Thyroid gland (tissue), 4 donors: ENCODE measurements at regions not wholly inside any gene's neighbourhood (a gene's known extent, or its start where the extent isn't known, plus 50 kb on each side); places are given as distances from the start of the nearest gene placed in this dataset.
"Not testable (repeated sequence)": the region's sequence is repeated elsewhere in the genome, so short reads cannot be mapped to it uniquely, and the experiment has no call there.

Experiments
- DNase-seq, 2 donors: peaks; one replicate each; pipeline ENCODE4 v3.0.0-alpha.2; 2019
- H3K27ac ChIP-seq, 3 donors: fragments of 200-600 bp; sonication (generic); 1 replicate in 2 of 3; 2 replicates in 1 of 3; pipeline ENCODE4 v1.5.1; 2016 to 2019; ENCODE audit warnings: mild to moderate bottlenecking in 1 of 3, moderate library complexity in 1 of 3
- H3K27me3 ChIP-seq: fragments of 200-600 bp; sonication (generic); one replicate; pipeline ENCODE4 v1.5.1; 2019
- H3K36me3 ChIP-seq, 2 donors: fragments of 200-600 bp; sonication (generic); one replicate each; pipeline ENCODE4 v1.5.1; 2016 to 2019
- H3K4me1 ChIP-seq, 2 donors: fragments of 200-600 bp; sonication (generic); one replicate each; pipeline ENCODE4 v1.5.1; 2017 to 2019
- H3K4me3 ChIP-seq, 3 donors: fragments of 200-600 bp; sonication (generic); replicated peaks in 1 of 3; 1 replicate in 2 of 3; 2 replicates in 1 of 3; pipeline ENCODE4 v1.5.1; 2016; ENCODE audit warnings: mild to moderate bottlenecking in 1 of 3
- H3K9me3 ChIP-seq: fragments of 200-600 bp; sonication (generic); one replicate; pipeline ENCODE4 v1.5.1; 2017
- CTCF ChIP-seq, 6 experiments: fragments of 200-600 bp in 3 of 6; fragments of 450-650 bp in 3 of 6; sonication (generic) in 3 of 6; IDR thresholded peaks; one replicate each; pipeline ENCODE4 v1.5.1; 2016 to 2019; ENCODE audit warnings: antibody characterized with exemption in 6 of 6, mild to moderate bottlenecking in 2 of 6, inconsistent platforms in 1 of 6, moderate library complexity in 1 of 6
- POLR2A ChIP-seq, 2 donors: fragments of 450-650 bp; IDR thresholded peaks; one replicate each; pipeline ENCODE4 v1.6.1; 2017; ENCODE audit warnings: antibody characterized with exemption in 2 of 2, mild to moderate bottlenecking in 2 of 2, moderate library complexity in 1 of 2
- WGBS, 2 donors: methylation state at CpG; one replicate each; pipeline ENCODE4 v1.1.5; 2017; 5-methylcytosine and 5-hydroxymethylcytosine counted together
- intact Hi-C: fragments of 100-400 bp; cut with DNase I; formaldehyde crosslinking; loops from one replicate; pipeline ENCODE4 v1.15.1; 2023

GRCh38 chr5:68682400-68683160 lies 411.2 kb upstream of the SLC30A5 start:
- TF ChIP-seq CTCF (IDR thresholded peaks at IDR 0.05) (no peak), POLR2A (IDR thresholded peaks at IDR 0.05) (no peak)
- no peaks in the 10 kb centered on the region for H3K36me3 ChIP-seq
- DNase-seq: peak; percentile 41 to 53

GRCh38 chr5:68683632-68684036 lies 410.2 kb upstream of the SLC30A5 start:
- TF ChIP-seq CTCF (IDR thresholded peaks at IDR 0.05) (no peak), POLR2A (IDR thresholded peaks at IDR 0.05) (no peak)
- 40 to 45% methylated on average over 5 of the region's 5 CpGs for WGBS, 2 donors
- intact Hi-C loops: no loop called here
- DNase-seq: peak; percentile 56 to 73
- Histone ChIP-seq H3K4me3 (no peak overlapping the region), H3K36me3 (no peaks in the 10 kb centered on the region), H3K9me3 (no peaks in the 10 kb centered on the region), H3K4me1 (peaks cover 25 to 38% of the 10 kb centered on the region in 2 donors), H3K27ac (peak overlapping the region in 2 of 3 donors; percentile 54 to 67), H3K27me3 (no peaks in the 10 kb centered on the region)

More at GRCh38 chr5:68682400-68683160, 411.2 kb upstream of the SLC30A5 start:
- WGBS, 2 donors: 32 to 45% methylated on average over 6 of the region's 6 CpGs
- no peaks in the 10 kb centered on the region for H3K27me3 ChIP-seq
- H3K4me1 ChIP-seq: peaks cover 25 to 38% of the 10 kb centered on the region in 2 donors
- peak overlapping the region; percentile 5 to 67 (median 39) for H3K27ac ChIP-seq
- intact Hi-C loops: no loop called here
- H3K4me3 ChIP-seq: no peak overlapping the region
- H3K9me3 ChIP-seq: no peaks in the 10 kb centered on the region

GRCh38 chr5:68685863-68686262 lies 408.0 kb upstream of the SLC30A5 start:
- H3K27ac ChIP-seq: no peak overlapping the region
- DNase-seq: no peak
- no peak for TF ChIP-seq CTCF (IDR thresholded peaks at IDR 0.05)
- TF ChIP-seq POLR2A (IDR thresholded peaks at IDR 0.05): no peak
- H3K27me3 ChIP-seq: no peaks in the 10 kb centered on the region
- peaks cover 23 to 26% of the 10 kb centered on the region in 2 donors for H3K4me1 ChIP-seq
- no peak overlapping the region for H3K4me3 ChIP-seq
- no peaks in the 10 kb centered on the region for H3K36me3 ChIP-seq
- WGBS, 2 donors: 44 to 58% methylated on average over 1 of the region's 1 CpG
- intact Hi-C loops: no loop called here
- H3K9me3 ChIP-seq: no peaks in the 10 kb centered on the region

GRCh38 chr5:68688547-68688946 lies 405.3 kb upstream of the SLC30A5 start:
- DNase-seq: no peak
- Histone ChIP-seq H3K9me3 (no peaks in the 10 kb centered on the region), H3K4me3 (no peak overlapping the region), H3K27ac (no peak overlapping the region), H3K4me1 (peaks cover under 1 to 2% of the 10 kb centered on the region in 2 donors), H3K27me3 (no peaks in the 10 kb centered on the region), H3K36me3 (no peaks in the 10 kb centered on the region)
- intact Hi-C loops: no loop called here
- TF ChIP-seq CTCF (IDR thresholded peaks at IDR 0.05): no peak
- no peak for TF ChIP-seq POLR2A (IDR thresholded peaks at IDR 0.05)
- 93 to 95% methylated on average over 1 of the region's 1 CpG for WGBS, 2 donors

- TF ChIP-seq CTCF (IDR thresholded peaks at IDR 0.05): no peak
- TF ChIP-seq POLR2A (IDR thresholded peaks at IDR 0.05): no peak
- H3K9me3 ChIP-seq: no peaks in the 10 kb centered on the region
- H3K4me3 ChIP-seq: no peak overlapping the region
- H3K27me3 ChIP-seq: no peaks in the 10 kb centered on the region
- no peaks in the 10 kb centered on the region for H3K4me1 ChIP-seq
- no peaks in the 10 kb centered on the region for H3K36me3 ChIP-seq
- no peak for DNase-seq
- no peak overlapping the region for H3K27ac ChIP-seq
- intact Hi-C loops: no loop called here
Measured at GRCh38 chr5:68689010-68689409, 404.8 kb upstream of the SLC30A5 start.

- intact Hi-C loops, H3K36me3 ChIP-seq, DNase-seq, H3K9me3 ChIP-seq, H3K27ac ChIP-seq, H3K27me3 ChIP-seq, H3K4me3 ChIP-seq, H3K4me1 ChIP-seq: not testable (repeated sequence)
- WGBS, 2 donors: 81 to 85% methylated on average over 8 to 9 of the region's 9 CpGs
Measured at GRCh38 chr5:68691874-68692273, 401.9 kb upstream of the SLC30A5 start.
